NCI-H1105 (cell line): ENCODE measurements at regions not wholly inside any gene's neighbourhood (a gene's known extent, or its start where the extent isn't known, plus 50 kb on each side); places are given as distances from the start of the nearest gene placed in this dataset.

Source experiments
- DNase-seq: peaks from one replicate; lab custom pipeline; 2025; lab: John Stamatoyannopoulos, UW

DNA sequence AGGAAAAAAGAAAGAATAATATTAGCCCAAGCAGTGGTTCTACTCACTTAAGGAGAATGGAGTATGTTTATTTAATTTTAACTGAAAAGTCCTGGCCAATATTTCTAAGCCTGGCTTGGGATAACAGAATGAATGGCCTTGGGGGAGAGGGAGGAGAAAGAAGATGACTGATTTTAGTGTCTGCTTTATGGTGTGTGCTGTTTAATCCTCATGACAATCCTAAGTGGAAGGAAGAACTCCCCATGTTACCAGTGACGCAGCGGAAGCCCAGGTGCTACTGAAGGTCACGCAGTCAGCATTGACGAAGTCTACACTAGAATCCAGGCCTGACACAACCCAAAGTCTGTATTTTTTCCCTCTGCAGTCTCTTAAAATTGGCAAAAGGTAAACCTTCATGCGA is 50.5 kb downstream of the PALM2AKAP2 start:
- no peak for DNase-seq

DNA sequence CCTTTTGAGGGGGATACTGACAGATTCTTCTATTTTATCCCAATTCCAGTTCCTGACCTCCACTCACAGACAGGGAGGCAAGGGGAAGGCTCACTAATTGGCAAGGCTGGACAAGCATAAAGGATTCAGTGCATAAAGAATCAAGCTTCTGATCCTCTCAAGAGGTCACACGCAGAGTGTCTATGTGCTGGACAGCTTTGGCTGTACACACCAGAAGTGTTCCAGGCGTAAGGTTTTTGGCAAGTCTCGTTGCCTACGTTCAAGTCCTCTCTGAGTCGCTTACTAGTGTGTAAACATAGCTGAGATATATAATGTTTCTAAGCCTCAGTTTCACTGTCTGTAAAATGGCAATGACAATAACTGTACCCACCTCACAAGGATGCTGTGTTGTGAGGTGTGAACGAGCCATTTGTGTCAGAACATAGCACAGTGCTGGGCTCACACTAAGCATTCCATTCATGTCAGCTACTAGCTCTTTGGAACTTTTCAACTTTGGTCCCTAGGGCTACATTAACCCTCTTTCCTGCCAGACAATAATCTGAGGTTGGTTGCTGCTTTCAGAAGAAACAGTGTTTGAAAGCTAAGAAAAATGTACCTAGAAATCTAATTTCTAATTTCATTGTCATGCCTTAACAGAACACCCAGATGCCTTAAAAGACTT is 52.1 kb downstream of the PALM2AKAP2 start:
- no peak for DNase-seq

GRCh38 chr9:109834855-109835254 is 54.9 kb downstream of the PALM2AKAP2 start:
- no peak for DNase-seq

- no peak for DNase-seq
Measured at GRCh38 chr9:109843641-109844040, 63.6 kb downstream of the PALM2AKAP2 start.

DNA sequence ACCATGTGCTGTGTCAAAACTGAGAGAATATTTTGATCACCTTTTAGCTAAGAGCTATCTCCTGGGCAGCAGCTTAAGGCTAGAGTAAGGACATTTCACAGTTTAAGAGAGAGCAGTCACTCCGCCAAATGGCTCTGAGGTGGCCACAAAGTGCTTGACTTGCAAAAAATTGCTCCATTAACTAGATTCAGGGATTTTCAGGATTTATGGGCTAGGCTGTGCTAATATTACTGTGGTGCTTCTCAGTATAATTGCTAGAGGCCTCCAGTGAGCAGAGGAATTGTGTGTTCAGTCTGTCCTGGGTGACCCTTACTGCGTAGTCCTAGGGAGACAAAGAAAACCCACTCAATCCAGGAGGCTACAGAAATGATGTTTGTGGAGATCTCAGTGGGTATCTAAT is 65.2 kb downstream of the PALM2AKAP2 start:
- no peak for DNase-seq

- DNase-seq: no peak
Measured at GRCh38 chr9:109846776-109847175, 66.8 kb downstream of the PALM2AKAP2 start.

- no peak for DNase-seq
Measured at GRCh38 chr9:109852556-109852955, 72.6 kb downstream of the PALM2AKAP2 start.

- DNase-seq: no peak
Measured at GRCh38 chr9:109855540-109855939, 75.5 kb downstream of the PALM2AKAP2 start.

GRCh38 chr9:109856785-109857184 is 76.8 kb downstream of the PALM2AKAP2 start:
- DNase-seq: no peak

- DNase-seq: no peak
Measured at GRCh38 chr9:109857336-109857735, 77.3 kb downstream of the PALM2AKAP2 start.

DNA sequence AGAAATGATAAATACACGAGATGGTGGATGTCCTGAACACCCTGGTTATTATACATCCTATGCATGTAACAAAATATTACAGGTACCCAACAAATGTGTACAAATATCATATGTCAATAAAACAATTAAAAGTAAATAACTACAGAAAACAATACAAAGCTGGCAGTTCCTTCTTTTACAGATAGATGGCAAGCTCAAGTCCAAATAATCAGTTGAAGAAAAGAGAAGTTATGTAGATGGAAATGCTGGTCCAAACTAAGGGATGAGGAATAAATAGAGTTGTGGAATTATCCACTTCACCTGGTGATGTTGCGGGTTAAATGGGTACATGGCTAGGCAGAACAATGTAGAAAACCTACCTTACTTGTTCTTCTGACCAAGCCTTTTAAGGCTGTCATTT is 79.4 kb downstream of the PALM2AKAP2 start:
- no peak for DNase-seq

- no peak for DNase-seq
Measured at GRCh38 chr9:109860521-109860920, 80.5 kb downstream of the PALM2AKAP2 start.

DNA sequence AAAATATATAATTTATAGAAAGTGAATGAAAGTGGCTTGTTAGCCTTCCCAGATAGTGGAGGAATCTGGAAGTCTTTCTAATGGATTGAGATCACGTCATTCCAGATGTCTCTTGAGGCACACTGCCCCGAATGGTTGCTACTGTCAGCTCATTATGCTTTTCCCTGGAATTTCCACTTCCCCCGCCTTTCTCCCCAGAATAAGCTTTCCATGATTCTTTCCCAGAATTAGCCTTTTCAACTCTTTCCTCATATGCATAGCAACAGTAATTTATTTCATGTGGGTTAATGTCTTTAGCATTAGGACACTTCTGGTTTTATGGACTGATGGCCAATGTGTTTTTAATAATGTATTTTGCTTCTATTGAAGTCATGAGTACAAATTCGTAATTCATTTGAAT is 81.5 kb downstream of the PALM2AKAP2 start:
- DNase-seq: no peak

DNA sequence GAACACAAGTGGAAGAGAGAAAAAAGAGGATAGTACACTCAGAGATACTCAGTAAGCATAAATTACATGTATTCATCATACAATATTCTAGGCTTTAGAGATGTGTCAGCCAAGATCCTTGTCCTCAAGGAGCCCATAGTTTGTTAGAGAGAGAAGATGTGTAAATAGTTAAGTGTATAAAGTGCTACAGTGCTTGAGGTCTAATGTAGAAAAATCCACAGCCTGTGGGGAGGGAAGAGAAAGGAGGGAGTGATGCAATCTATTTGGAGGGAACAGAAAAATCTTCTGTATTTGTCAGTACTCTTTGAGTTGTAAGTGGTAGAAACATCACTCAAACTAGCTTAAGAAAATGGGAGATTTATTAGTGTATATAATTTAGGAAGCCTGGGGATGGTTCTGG is 81.9 kb downstream of the PALM2AKAP2 start:
- no peak for DNase-seq

GRCh38 chr9:109862452-109862851 is 82.5 kb downstream of the PALM2AKAP2 start:
- DNase-seq: no peak

DNA sequence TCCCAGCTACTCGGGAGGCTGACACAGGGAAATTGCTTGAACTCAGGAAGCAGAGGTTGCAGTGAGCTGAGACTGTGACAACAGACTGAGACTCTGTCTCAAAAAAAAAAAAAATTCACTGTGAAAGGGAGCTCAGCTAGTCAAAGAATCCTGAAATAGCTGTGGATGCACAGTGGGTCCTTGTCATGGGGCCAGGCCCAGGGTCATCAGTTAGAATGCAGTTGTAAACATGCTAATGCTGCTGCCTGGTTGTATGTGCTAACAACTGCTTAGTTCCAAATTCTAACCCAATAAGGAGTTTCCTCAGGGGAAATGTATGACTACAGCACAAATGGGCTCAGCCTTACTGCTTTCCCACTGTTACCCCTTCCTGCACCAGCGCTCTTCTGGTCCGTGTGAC is 84.0 kb downstream of the PALM2AKAP2 start:
- no peak for DNase-seq

- no peak for DNase-seq
Measured at GRCh38 chr9:109865521-109865920, 85.5 kb downstream of the PALM2AKAP2 start.

DNA sequence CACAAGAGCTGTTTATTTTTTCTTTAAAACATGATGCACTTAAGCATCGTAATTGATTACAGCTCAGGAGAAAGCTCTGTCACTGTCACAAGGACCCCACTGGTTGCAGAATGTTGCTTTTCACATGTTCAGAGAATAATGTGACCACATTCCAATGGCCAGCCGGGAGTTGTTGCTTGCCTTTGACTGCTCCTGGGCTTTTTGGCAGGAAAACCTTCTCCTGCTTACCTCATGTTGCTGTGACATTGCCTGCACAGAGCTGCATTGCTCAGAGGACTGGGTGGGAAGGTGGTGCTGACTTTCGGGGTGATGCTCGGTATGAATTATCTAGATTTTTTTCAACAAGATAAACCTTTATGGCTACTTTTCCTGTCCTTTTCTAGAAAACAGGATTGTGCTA is 88.2 kb downstream of the PALM2AKAP2 start:
- DNase-seq: no peak

- DNase-seq: no peak
Measured at GRCh38 chr9:109868722-109869121, 88.7 kb downstream of the PALM2AKAP2 start.

- DNase-seq: no peak
Measured at GRCh38 chr9:109870365-109870764, 90.4 kb downstream of the PALM2AKAP2 start.

GRCh38 chr9:109872901-109873300 is 92.9 kb downstream of the PALM2AKAP2 start:
- DNase-seq: no peak

- DNase-seq: no peak
Measured at GRCh38 chr9:109875495-109876129, 95.6 kb downstream of the PALM2AKAP2 start.

GRCh38 chr9:109880276-109881169 is 100.5 kb downstream of the PALM2AKAP2 start:
- no peak for DNase-seq
